GM12891 (cell line): ENCODE measurements at regions not wholly inside any gene's neighbourhood (a gene's known extent, or its start where the extent isn't known, plus 50 kb on each side); places are given as distances from the start of the nearest gene placed in this dataset.

Experiments used
- POLR2A ChIP-seq: IDR thresholded peaks from 2 replicates; pipeline ENCODE4 v1.6.1; 2011; ENCODE audit warnings: low read depth, low read length, control low read depth
- POLR2AphosphoS5 ChIP-seq: IDR thresholded peaks from 2 replicates; pipeline ENCODE4 v1.6.1; 2011; ENCODE audit warnings: low read depth, low read length, control low read depth
- TAF1 ChIP-seq: IDR thresholded peaks from 2 replicates; pipeline ENCODE4 v1.6.1; 2011; ENCODE audit warnings: low read depth, low read length, control low read depth

DNA sequence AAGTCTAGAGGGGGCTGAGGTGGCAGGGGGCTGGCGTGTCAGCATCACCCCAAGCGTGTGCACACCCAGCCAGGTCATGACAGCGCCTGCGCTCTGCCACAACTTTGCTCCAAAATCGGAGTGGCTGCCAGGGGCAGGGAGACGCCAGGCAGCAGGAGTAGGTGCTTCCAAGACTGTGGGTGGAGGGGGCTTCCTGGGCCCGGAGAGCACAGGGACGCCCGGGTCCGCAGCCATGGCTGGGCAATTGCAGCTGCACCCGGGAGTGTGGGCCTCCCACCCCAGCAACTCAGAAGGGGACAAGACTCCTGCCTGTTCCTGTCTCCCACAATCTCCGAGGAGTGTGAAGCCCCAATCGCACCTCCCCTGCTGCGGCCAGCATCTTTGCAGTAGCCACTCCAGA lies 53.1 kb upstream of the CYYR1 start:
- TF ChIP-seq POLR2A: no peak
- no peak for TF ChIP-seq POLR2AphosphoS5
- no peak for TF ChIP-seq TAF1
